ENCODE measurements at regions not wholly inside any gene's neighbourhood (a gene's known extent, or its start where the extent isn't known, plus 50 kb on each side); places are given as distances from the start of the nearest gene placed in this dataset.

DNA sequence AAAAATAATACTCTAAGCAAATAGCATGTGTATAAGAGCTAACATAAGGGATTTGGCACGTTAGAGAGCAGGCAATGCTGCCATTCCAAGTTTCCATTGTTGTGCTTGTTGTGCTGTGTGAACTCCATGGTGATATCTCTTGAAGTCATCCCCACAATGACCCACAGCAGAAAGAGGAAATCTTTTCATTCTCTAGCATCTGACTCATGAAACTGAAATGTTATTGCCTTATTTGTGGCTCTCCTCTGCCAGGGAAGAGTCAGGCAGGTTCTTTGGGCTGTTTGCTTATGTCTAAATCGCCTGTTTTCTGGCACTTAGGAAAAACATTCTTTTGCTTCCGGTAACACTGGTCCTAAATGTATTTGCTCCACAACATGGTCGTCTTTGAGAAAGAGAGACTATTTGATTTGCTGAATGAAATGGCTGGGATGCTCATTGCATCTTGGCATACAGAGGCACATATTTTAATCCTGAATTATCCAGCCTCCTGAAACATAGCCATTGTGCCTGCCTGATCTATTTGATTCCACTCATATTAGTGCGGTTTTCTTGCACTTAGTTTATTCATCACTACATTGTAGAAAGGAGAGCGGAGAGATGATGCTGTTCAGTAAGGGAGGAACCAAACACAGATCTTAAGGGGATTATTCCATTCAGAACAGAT lies 188.8 kb downstream of the CSNK1G3 start:
- TF ChIP-seq FOSL1 (IDR thresholded peaks at IDR 0.05; ENCODE audit: low read depth) (0 out of 2 replicates have a peak, but pooled peaks have one; percentile 13), POLR2A (IDR thresholded peaks at IDR 0.05; ENCODE audit: borderline replicate concordance, extremely low read depth, insufficient read depth, insufficient read length) (no peak), SRF (IDR thresholded peaks at IDR 0.05; ENCODE audit: low read depth) (0 out of 2 replicates have a peak, but pooled peaks have one; percentile 26), JUND (IDR thresholded peaks at IDR 0.05) (peak; percentile 42), CEBPB (IDR thresholded peaks at IDR 0.05; ENCODE audit: low read depth) (no peak)
- TF ChIP-seq, protein P1, sequence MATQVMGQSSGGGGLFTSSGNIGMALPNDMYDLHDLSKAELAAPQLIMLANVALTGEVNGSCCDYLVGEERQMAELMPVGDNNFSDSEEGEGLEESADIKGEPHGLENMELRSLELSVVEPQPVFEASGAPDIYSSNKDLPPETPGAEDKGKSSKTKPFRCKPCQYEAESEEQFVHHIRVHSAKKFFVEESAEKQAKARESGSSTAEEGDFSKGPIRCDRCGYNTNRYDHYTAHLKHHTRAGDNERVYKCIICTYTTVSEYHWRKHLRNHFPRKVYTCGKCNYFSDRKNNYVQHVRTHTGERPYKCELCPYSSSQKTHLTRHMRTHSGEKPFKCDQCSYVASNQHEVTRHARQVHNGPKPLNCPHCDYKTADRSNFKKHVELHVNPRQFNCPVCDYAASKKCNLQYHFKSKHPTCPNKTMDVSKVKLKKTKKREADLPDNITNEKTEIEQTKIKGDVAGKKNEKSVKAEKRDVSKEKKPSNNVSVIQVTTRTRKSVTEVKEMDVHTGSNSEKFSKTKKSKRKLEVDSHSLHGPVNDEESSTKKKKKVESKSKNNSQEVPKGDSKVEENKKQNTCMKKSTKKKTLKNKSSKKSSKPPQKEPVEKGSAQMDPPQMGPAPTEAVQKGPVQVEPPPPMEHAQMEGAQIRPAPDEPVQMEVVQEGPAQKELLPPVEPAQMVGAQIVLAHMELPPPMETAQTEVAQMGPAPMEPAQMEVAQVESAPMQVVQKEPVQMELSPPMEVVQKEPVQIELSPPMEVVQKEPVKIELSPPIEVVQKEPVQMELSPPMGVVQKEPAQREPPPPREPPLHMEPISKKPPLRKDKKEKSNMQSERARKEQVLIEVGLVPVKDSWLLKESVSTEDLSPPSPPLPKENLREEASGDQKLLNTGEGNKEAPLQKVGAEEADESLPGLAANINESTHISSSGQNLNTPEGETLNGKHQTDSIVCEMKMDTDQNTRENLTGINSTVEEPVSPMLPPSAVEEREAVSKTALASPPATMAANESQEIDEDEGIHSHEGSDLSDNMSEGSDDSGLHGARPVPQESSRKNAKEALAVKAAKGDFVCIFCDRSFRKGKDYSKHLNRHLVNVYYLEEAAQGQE (IDR thresholded peaks at IDR 0.05; ENCODE audit: low read depth): no peak
- RAD21 ChIA-PET (ENCODE audit: low non-redundant PET in 1 of 2, low total read pairs in 2 of 2, uncharacterized antibody in 2 of 2, unreplicated experiment in 2 of 2): no interaction called here
- intact Hi-C loops (cut with micrococcal nuclease): no loop called here
- no peak overlapping the region for H2AFZ ChIP-seq (ENCODE audit: low read depth, low read length, poor library complexity, severe bottlenecking)
- no peaks in the 10 kb centered on the region for H4K20me1 ChIP-seq (ENCODE audit: insufficient read depth)
- DNase-seq (ENCODE audit: low read depth, low spot score) (peak; percentile 32), ATAC-seq (peak; percentile 47; the same call in 1 of the 2 replicates)
- no peaks in the 10 kb centered on the region for H3K36me3 ChIP-seq (ENCODE audit: control insufficient read depth in 1 of 2, insufficient read depth in 2 of 2, low read length in 2 of 2)
- CTCF ChIA-PET: no interaction called here
- BruUV-seq (replicated peaks): no TSS peak
- no peak overlapping the region for H3K27ac ChIP-seq (ENCODE audit: low read depth, low read length)
- peak overlapping the region; percentile 19; the same call in 1 of the 2 replicates for H3K4me2 ChIP-seq (ENCODE audit: low read length)
- H3K4me3 ChIP-seq (replicated peaks in 1 of 2; ENCODE audit: low read depth in 1 of 2, low read length in 2 of 2): no peak overlapping the region
- peaks cover 0 to 12% of the 10 kb centered on the region in 2 experiments; a peak in 1 of 4 replicates for H3K4me1 ChIP-seq (ENCODE audit: control insufficient read depth in 1 of 2, insufficient read depth in 2 of 2, low read length in 2 of 2)
- H3K79me2 ChIP-seq (ENCODE audit: insufficient read depth, low read length): no peaks in the 10 kb centered on the region
- POLR2A ChIA-PET: no interaction called here
- no peaks in the 10 kb centered on the region for H3K27me3 ChIP-seq (ENCODE audit: insufficient read depth, low read length)
- H3K9me2 ChIP-seq (ENCODE audit: insufficient read depth): no peaks in the 10 kb centered on the region
- no peaks in the 10 kb centered on the region for H3K9me3 ChIP-seq (ENCODE audit: control insufficient read depth in 1 of 2, insufficient read depth in 1 of 2, low read depth in 1 of 2, low read length in 2 of 2)
- H3K9ac ChIP-seq (ENCODE audit: low read length): no peak overlapping the region

GRCh38 chr5:123699571-123699970 lies 187.6 kb downstream of the CSNK1G3 start:
- Histone ChIP-seq H2AFZ (ENCODE audit: low read depth, low read length, poor library complexity, severe bottlenecking) (no peak overlapping the region), H3K27me3 (ENCODE audit: insufficient read depth, low read length) (no peaks in the 10 kb centered on the region), H3K9ac (ENCODE audit: low read length) (no peak overlapping the region), H3K36me3 (ENCODE audit: control insufficient read depth in 1 of 2, insufficient read depth in 2 of 2, low read length in 2 of 2) (no peaks in the 10 kb centered on the region), H3K4me1 (ENCODE audit: control insufficient read depth in 1 of 2, insufficient read depth in 2 of 2, low read length in 2 of 2) (peaks cover 0 to 12% of the 10 kb centered on the region in 2 experiments; a peak in 1 of 4 replicates), H3K9me3 (ENCODE audit: control insufficient read depth in 1 of 2, insufficient read depth in 1 of 2, low read depth in 1 of 2, low read length in 2 of 2) (no peaks in the 10 kb centered on the region), H3K27ac (ENCODE audit: low read depth, low read length) (no peak overlapping the region), H3K9me2 (ENCODE audit: insufficient read depth) (no peaks in the 10 kb centered on the region), H3K79me2 (ENCODE audit: insufficient read depth, low read length) (no peaks in the 10 kb centered on the region), H3K4me2 (ENCODE audit: low read length) (no peak overlapping the region), H3K4me3 (replicated peaks in 1 of 2; ENCODE audit: low read depth in 1 of 2, low read length in 2 of 2) (no peak overlapping the region), H4K20me1 (ENCODE audit: insufficient read depth) (no peaks in the 10 kb centered on the region)
- CTCF ChIA-PET: no interaction called here
- no TSS peak for BruUV-seq (replicated peaks)
- RAD21 ChIA-PET (ENCODE audit: low non-redundant PET in 1 of 2, low total read pairs in 2 of 2, uncharacterized antibody in 2 of 2, unreplicated experiment in 2 of 2): no interaction called here
- intact Hi-C loops (cut with micrococcal nuclease): no loop called here
- ATAC-seq (no peak), DNase-seq (ENCODE audit: low read depth, low spot score) (no peak)
- POLR2A ChIA-PET: no interaction called here
- no peak for TF ChIP-seq MAX (IDR thresholded peaks at IDR 0.05)
- no peak for TF ChIP-seq ZNF274 (IDR thresholded peaks at IDR 0.05; ENCODE audit: low read depth, low read length)
- TF ChIP-seq CBX3 (IDR thresholded peaks at IDR 0.05; ENCODE audit: low read depth): no peak
- no peak for TF ChIP-seq EZH2 (IDR thresholded peaks at IDR 0.05)
- TF ChIP-seq, protein P2, sequence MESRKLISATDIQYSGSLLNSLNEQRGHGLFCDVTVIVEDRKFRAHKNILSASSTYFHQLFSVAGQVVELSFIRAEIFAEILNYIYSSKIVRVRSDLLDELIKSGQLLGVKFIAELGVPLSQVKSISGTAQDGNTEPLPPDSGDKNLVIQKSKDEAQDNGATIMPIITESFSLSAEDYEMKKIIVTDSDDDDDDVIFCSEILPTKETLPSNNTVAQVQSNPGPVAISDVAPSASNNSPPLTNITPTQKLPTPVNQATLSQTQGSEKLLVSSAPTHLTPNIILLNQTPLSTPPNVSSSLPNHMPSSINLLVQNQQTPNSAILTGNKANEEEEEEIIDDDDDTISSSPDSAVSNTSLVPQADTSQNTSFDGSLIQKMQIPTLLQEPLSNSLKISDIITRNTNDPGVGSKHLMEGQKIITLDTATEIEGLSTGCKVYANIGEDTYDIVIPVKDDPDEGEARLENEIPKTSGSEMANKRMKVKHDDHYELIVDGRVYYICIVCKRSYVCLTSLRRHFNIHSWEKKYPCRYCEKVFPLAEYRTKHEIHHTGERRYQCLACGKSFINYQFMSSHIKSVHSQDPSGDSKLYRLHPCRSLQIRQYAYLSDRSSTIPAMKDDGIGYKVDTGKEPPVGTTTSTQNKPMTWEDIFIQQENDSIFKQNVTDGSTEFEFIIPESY (IDR thresholded peaks at IDR 0.05; ENCODE audit: extremely low read depth, insufficient replicate concordance, low read length): no peak
- no peak for TF ChIP-seq RAD21 (IDR thresholded peaks at IDR 0.05; ENCODE audit: low read depth)
- TF ChIP-seq SIN3A (IDR thresholded peaks at IDR 0.05; ENCODE audit: low read depth): no peak
- TF ChIP-seq EZH2phosphoT487 (IDR thresholded peaks at IDR 0.05; ENCODE audit: borderline replicate concordance): no peak

Measured in HCT116 (cell line).